ENCODE measurements at regions not wholly inside any gene's neighbourhood (a gene's known extent, or its start where the extent isn't known, plus 50 kb on each side); places are given as distances from the start of the nearest gene placed in this dataset.
"Not testable (repeated sequence)": the region's sequence is repeated elsewhere in the genome, so short reads cannot be mapped to it uniquely, and the experiment has no call there.

DNA sequence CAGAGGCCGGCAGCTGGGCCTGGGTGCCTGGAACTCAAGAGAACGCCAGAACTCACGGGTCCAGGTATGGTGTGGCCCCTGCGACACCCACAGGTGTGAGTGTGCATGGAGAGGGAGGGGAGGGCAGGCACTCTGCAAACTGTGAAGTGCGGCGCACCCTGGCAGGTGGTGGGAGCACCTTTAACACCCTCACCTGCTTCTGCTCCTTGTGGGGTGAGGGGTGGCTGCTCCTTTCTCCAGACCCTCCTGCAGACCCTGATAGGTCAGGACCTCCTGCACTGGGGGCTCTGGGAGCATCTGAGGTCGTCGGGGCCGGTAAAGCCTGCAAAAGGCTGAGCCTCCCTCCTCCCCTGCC lies 324.7 kb upstream of the SFSWAP start:
- Histone ChIP-seq H3K4me1 (no peaks in the 10 kb centered on the region), H3K27me3 (ENCODE audit: insufficient read depth in 3 of 3, low read length in 2 of 3) (peaks cover 0 to 28% (median 23%) of the 10 kb centered on the region in 3 donors), H3K27ac (no peak overlapping the region), H3K4me3 (no peak overlapping the region), H3K9me3 (no peaks in the 10 kb centered on the region), H3K36me3 (ENCODE audit: insufficient read depth in 1 of 2, low read depth in 1 of 2) (no peaks in the 10 kb centered on the region)
- intact Hi-C loops (cut with DNase I) = no loop called here
- no peak for DNase-seq
- ATAC-seq = no peak
- TF ChIP-seq CTCF (IDR thresholded peaks at IDR 0.05) = no peak
- WGBS, 3 donors = 57 to 59% (median 57%) methylated on average over 9 of the region's 9 CpGs

DNA sequence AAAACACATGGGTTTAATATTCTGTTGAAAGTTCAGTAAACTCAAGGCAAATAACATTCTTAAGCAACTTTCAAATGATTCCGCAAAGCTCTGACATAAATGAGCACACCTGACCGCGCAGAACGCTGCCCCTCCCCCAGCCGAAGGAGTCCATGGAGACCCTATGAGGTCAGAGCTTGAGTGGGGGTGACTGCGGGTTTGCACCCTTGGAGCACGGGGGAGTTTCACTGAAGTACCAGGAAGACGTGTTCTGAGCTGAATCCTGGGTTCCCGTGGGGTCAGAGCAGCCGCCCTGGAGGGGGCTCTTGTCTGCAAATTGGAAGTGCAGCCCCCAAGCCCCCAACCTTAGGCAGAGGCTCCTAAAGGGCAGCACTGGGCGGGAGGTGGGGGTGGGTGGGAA lies 324.1 kb upstream of the SFSWAP start:
- 58 to 70% (median 60%) methylated on average over 11 of the region's 11 CpGs for WGBS, 3 donors
- no peak for TF ChIP-seq CTCF (IDR thresholded peaks at IDR 0.05)
- H3K9me3 ChIP-seq = no peaks in the 10 kb centered on the region
- intact Hi-C loops (cut with DNase I) = no loop called here
- peaks cover 0 to 22% (median 20%) of the 10 kb centered on the region in 3 donors for H3K27me3 ChIP-seq (ENCODE audit: insufficient read depth in 3 of 3, low read length in 2 of 3)
- DNase-seq (no peak), ATAC-seq (no peak)
- H3K27ac ChIP-seq = no peak overlapping the region
- H3K4me1 ChIP-seq = no peaks in the 10 kb centered on the region
- H3K4me3 ChIP-seq = no peak overlapping the region
- no peaks in the 10 kb centered on the region for H3K36me3 ChIP-seq (ENCODE audit: insufficient read depth in 1 of 2, low read depth in 1 of 2)

- ATAC-seq = no peak
- WGBS, 3 donors = 61 to 70% (median 67%) methylated on average over 34 to 35 of the region's 35 CpGs
- H3K4me1 ChIP-seq = no peaks in the 10 kb centered on the region
- H3K27me3 ChIP-seq (ENCODE audit: insufficient read depth in 3 of 3, low read length in 2 of 3) = peaks cover 0 to 20% (median 19%) of the 10 kb centered on the region in 3 donors
- no peaks in the 10 kb centered on the region for H3K9me3 ChIP-seq
- H3K36me3 ChIP-seq (ENCODE audit: insufficient read depth in 1 of 2, low read depth in 1 of 2) = no peaks in the 10 kb centered on the region
- no peak overlapping the region for H3K4me3 ChIP-seq
- no peak for TF ChIP-seq CTCF (IDR thresholded peaks at IDR 0.05)
- intact Hi-C loops (cut with DNase I) = no loop called here
- H3K27ac ChIP-seq = no peak overlapping the region
- no peak for DNase-seq
Observed at GRCh38 chr12:131387281-131388163, 323.4 kb upstream of the SFSWAP start.

- 46 to 61% (median 54%) methylated on average over 8 of the region's 10 CpGs for whole genome bisulfite sequencing, 3 donors
- H3K27ac ChIP-seq; H3K36me3 ChIP-seq (ENCODE audit: insufficient read depth in 1 of 2, low read depth in 1 of 2); DNase-seq; H3K4me1 ChIP-seq; intact Hi-C loops (cut with DNase I); H3K9me3 ChIP-seq; H3K4me3 ChIP-seq; ATAC-seq: not testable (repeated sequence)
- peaks cover 0 to 19% (median 19%) of the 10 kb centered on the region in 3 donors for H3K27me3 ChIP-seq (ENCODE audit: insufficient read depth in 3 of 3, low read length in 2 of 3)
Observed at GRCh38 chr12:131388164-131389053, 322.5 kb upstream of the SFSWAP start.

Measured in psoas muscle (tissue), 7 donors.